ENCODE measurements at regions not wholly inside any gene's neighbourhood (a gene's known extent, or its start where the extent isn't known, plus 50 kb on each side); places are given as distances from the start of the nearest gene placed in this dataset.

GRCh38 chrX:9273744-9274143, 191.1 kb upstream of the TBL1X start:
- TF ChIP-seq CTCF (IDR thresholded peaks at IDR 0.05) (no peak), POLR2A (IDR thresholded peaks at IDR 0.05) (no peak), POLR2AphosphoS5 (IDR thresholded peaks at IDR 0.05) (no peak)
